ENCODE measurements at regions not wholly inside any gene's neighbourhood (a gene's known extent, or its start where the extent isn't known, plus 50 kb on each side); places are given as distances from the start of the nearest gene placed in this dataset.

DNA sequence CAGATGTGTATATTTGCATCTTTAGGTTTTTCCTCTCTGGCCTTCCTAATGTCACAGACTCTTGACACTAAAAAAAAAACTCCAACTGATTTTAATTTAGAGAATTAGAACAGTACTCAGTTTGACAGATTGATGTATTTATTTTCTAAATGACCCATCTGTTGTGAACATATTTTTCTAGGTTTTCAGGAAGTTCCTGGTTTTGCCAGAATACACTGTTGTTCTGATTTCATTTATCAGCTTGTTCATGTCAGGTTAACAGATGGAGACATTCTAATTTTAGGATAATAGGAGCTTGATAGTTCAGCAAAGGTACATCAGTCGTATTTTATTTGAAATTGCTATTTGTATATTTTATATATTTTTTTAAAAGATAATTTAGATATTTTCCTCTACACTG lies 133.4 kb downstream of the TANC2 start:
- Histone ChIP-seq H3K4me3 (ENCODE audit: low read length in 2 of 2) (no peak overlapping the region), H3K27me3 (ENCODE audit: control insufficient read depth in 1 of 2, insufficient read depth in 2 of 2, low read length in 2 of 2) (no peaks in the 10 kb centered on the region), H3K9ac (ENCODE audit: low read length in 2 of 2) (no peak overlapping the region), H3K4me1 (ENCODE audit: control insufficient read depth, insufficient read depth, low read length) (no peaks in the 10 kb centered on the region), H3K36me3 (ENCODE audit: control insufficient read depth in 2 of 2, insufficient read depth in 2 of 2, low read length in 2 of 2) (no peaks in the 10 kb centered on the region), H3K27ac (ENCODE audit: low read length) (no peak overlapping the region), H3K9me3 (ENCODE audit: control insufficient read depth in 2 of 2, low read length in 2 of 2) (no peaks in the 10 kb centered on the region)

DNA sequence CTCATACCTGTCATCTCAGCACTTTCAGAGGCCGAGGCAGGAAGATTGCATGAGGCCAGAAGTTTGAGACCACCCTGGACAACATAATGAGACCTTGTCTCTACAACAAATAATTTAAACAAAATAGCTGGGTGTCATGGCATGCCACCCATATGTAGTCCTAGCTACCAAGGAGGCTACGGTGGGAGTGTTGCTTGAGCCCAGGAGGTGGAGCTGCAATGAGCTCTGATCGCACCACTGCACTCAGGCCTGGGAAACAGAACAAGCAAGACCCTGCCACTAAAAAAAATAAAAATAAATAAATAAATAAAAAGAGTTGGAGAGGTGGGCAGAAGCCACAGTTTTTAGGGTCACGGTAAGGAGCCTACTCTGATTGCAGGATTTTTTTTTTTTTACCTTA lies 136.0 kb downstream of the TANC2 start:
- Histone ChIP-seq H3K9ac (ENCODE audit: low read length in 2 of 2) (no peak overlapping the region), H3K27ac (ENCODE audit: low read length) (no peak overlapping the region), H3K27me3 (ENCODE audit: control insufficient read depth in 1 of 2, insufficient read depth in 2 of 2, low read length in 2 of 2) (no peaks in the 10 kb centered on the region), H3K4me3 (ENCODE audit: low read length in 2 of 2) (no peak overlapping the region), H3K9me3 (ENCODE audit: control insufficient read depth in 2 of 2, low read length in 2 of 2) (no peaks in the 10 kb centered on the region), H3K4me1 (ENCODE audit: control insufficient read depth, insufficient read depth, low read length) (no peaks in the 10 kb centered on the region), H3K36me3 (ENCODE audit: control insufficient read depth in 2 of 2, insufficient read depth in 2 of 2, low read length in 2 of 2) (no peaks in the 10 kb centered on the region)

- Histone ChIP-seq H3K4me3 (ENCODE audit: low read length in 2 of 2) (no peak overlapping the region), H3K27me3 (ENCODE audit: control insufficient read depth in 1 of 2, insufficient read depth in 2 of 2, low read length in 2 of 2) (no peaks in the 10 kb centered on the region), H3K9me3 (ENCODE audit: control insufficient read depth in 2 of 2, low read length in 2 of 2) (no peaks in the 10 kb centered on the region), H3K27ac (ENCODE audit: low read length) (no peak overlapping the region), H3K4me1 (ENCODE audit: control insufficient read depth, insufficient read depth, low read length) (no peaks in the 10 kb centered on the region), H3K36me3 (ENCODE audit: control insufficient read depth in 2 of 2, insufficient read depth in 2 of 2, low read length in 2 of 2) (no peaks in the 10 kb centered on the region), H3K9ac (ENCODE audit: low read length in 2 of 2) (no peak overlapping the region)
Measured at GRCh38 chr17:63106050-63106449, 140.0 kb downstream of the TANC2 start.

- no peaks in the 10 kb centered on the region for H3K27me3 ChIP-seq (ENCODE audit: control insufficient read depth in 1 of 2, insufficient read depth in 2 of 2, low read length in 2 of 2)
- H3K4me3 ChIP-seq (ENCODE audit: low read length in 2 of 2): no peak overlapping the region
- no peaks in the 10 kb centered on the region for H3K36me3 ChIP-seq (ENCODE audit: control insufficient read depth in 2 of 2, insufficient read depth in 2 of 2, low read length in 2 of 2)
- H3K9ac ChIP-seq (ENCODE audit: low read length in 2 of 2): no peak overlapping the region
- no peak overlapping the region for H3K27ac ChIP-seq (ENCODE audit: low read length)
- no peaks in the 10 kb centered on the region for H3K4me1 ChIP-seq (ENCODE audit: control insufficient read depth, insufficient read depth, low read length)
- no peaks in the 10 kb centered on the region for H3K9me3 ChIP-seq (ENCODE audit: control insufficient read depth in 2 of 2, low read length in 2 of 2)
Measured at GRCh38 chr17:63109661-63110060, 143.6 kb downstream of the TANC2 start.

GRCh38 chr17:63113167-63113566 lies 147.1 kb downstream of the TANC2 start:
- no peak overlapping the region for H3K27ac ChIP-seq (ENCODE audit: low read length)
- no peaks in the 10 kb centered on the region for H3K36me3 ChIP-seq (ENCODE audit: control insufficient read depth in 2 of 2, insufficient read depth in 2 of 2, low read length in 2 of 2)
- no peaks in the 10 kb centered on the region for H3K9me3 ChIP-seq (ENCODE audit: control insufficient read depth in 2 of 2, low read length in 2 of 2)
- H3K4me3 ChIP-seq (ENCODE audit: low read length in 2 of 2): no peak overlapping the region
- no peaks in the 10 kb centered on the region for H3K4me1 ChIP-seq (ENCODE audit: control insufficient read depth, insufficient read depth, low read length)
- no peaks in the 10 kb centered on the region for H3K27me3 ChIP-seq (ENCODE audit: control insufficient read depth in 1 of 2, insufficient read depth in 2 of 2, low read length in 2 of 2)
- no peak overlapping the region for H3K9ac ChIP-seq (ENCODE audit: low read length in 2 of 2)

DNA sequence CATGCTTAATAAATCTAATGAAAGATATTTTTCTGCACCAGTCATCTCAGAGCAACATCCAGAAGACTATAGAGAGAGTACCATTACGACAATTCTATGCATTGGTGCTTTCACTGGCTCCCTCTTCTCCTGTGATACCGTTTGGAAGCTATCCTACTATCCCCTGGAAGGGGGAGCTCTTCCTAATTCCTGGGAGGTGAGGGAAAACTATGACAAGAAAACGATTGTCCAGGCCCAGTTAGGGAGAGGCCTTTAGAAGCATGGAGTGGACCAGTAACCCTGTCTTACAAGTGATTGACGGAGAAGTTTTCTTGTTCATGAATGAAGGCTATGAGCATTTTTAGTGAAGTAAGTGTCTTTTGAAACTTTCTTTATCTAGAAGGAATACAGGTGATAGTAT lies 150.2 kb downstream of the TANC2 start:
- no peaks in the 10 kb centered on the region for H3K9me3 ChIP-seq (ENCODE audit: control insufficient read depth in 2 of 2, low read length in 2 of 2)

GRCh38 chr17:63116967-63117830 lies 151.2 kb downstream of the TANC2 start:
- no peak overlapping the region for H3K4me3 ChIP-seq (ENCODE audit: low read length in 2 of 2)
- no peaks in the 10 kb centered on the region for H3K9me3 ChIP-seq (ENCODE audit: control insufficient read depth in 2 of 2, low read length in 2 of 2)
- no peaks in the 10 kb centered on the region for H3K27me3 ChIP-seq (ENCODE audit: control insufficient read depth in 1 of 2, insufficient read depth in 2 of 2, low read length in 2 of 2)
- no peaks in the 10 kb centered on the region for H3K4me1 ChIP-seq (ENCODE audit: control insufficient read depth, insufficient read depth, low read length)
- no peak overlapping the region for H3K9ac ChIP-seq (ENCODE audit: low read length in 2 of 2)
- no peak overlapping the region for H3K27ac ChIP-seq (ENCODE audit: low read length)
- no peaks in the 10 kb centered on the region for H3K36me3 ChIP-seq (ENCODE audit: control insufficient read depth in 2 of 2, insufficient read depth in 2 of 2, low read length in 2 of 2)

More for the DNA sequence above, 150.2 kb downstream of the TANC2 start:
- Histone ChIP-seq H3K4me3 (ENCODE audit: low read length in 2 of 2) (no peak overlapping the region), H3K4me1 (ENCODE audit: control insufficient read depth, insufficient read depth, low read length) (no peaks in the 10 kb centered on the region), H3K27ac (ENCODE audit: low read length) (no peak overlapping the region), H3K9ac (ENCODE audit: low read length in 2 of 2) (no peak overlapping the region), H3K36me3 (ENCODE audit: control insufficient read depth in 2 of 2, insufficient read depth in 2 of 2, low read length in 2 of 2) (no peaks in the 10 kb centered on the region), H3K27me3 (ENCODE audit: control insufficient read depth in 1 of 2, insufficient read depth in 2 of 2, low read length in 2 of 2) (no peaks in the 10 kb centered on the region)

GRCh38 chr17:63120406-63120805 lies 154.4 kb downstream of the TANC2 start:
- no peak overlapping the region for H3K9ac ChIP-seq (ENCODE audit: low read length in 2 of 2)
- H3K9me3 ChIP-seq (ENCODE audit: control insufficient read depth in 2 of 2, low read length in 2 of 2): no peaks in the 10 kb centered on the region
- H3K4me1 ChIP-seq (ENCODE audit: control insufficient read depth, insufficient read depth, low read length): no peaks in the 10 kb centered on the region
- no peak overlapping the region for H3K4me3 ChIP-seq (ENCODE audit: low read length in 2 of 2)
- H3K36me3 ChIP-seq (ENCODE audit: control insufficient read depth in 2 of 2, insufficient read depth in 2 of 2, low read length in 2 of 2): no peaks in the 10 kb centered on the region
- H3K27me3 ChIP-seq (ENCODE audit: control insufficient read depth in 1 of 2, insufficient read depth in 2 of 2, low read length in 2 of 2): no peaks in the 10 kb centered on the region
- no peak overlapping the region for H3K27ac ChIP-seq (ENCODE audit: low read length)

- H3K27ac ChIP-seq (ENCODE audit: low read length): no peak overlapping the region
- no peak overlapping the region for H3K9ac ChIP-seq (ENCODE audit: low read length in 2 of 2)
- no peaks in the 10 kb centered on the region for H3K27me3 ChIP-seq (ENCODE audit: control insufficient read depth in 1 of 2, insufficient read depth in 2 of 2, low read length in 2 of 2)
- H3K9me3 ChIP-seq (ENCODE audit: control insufficient read depth in 2 of 2, low read length in 2 of 2): no peaks in the 10 kb centered on the region
- no peaks in the 10 kb centered on the region for H3K36me3 ChIP-seq (ENCODE audit: control insufficient read depth in 2 of 2, insufficient read depth in 2 of 2, low read length in 2 of 2)
- no peaks in the 10 kb centered on the region for H3K4me1 ChIP-seq (ENCODE audit: control insufficient read depth, insufficient read depth, low read length)
- no peak overlapping the region for H3K4me3 ChIP-seq (ENCODE audit: low read length in 2 of 2)
Measured at GRCh38 chr17:63124536-63124935, 158.5 kb downstream of the TANC2 start.

- H3K27ac ChIP-seq (ENCODE audit: low read length): no peak overlapping the region
- no peaks in the 10 kb centered on the region for H3K9me3 ChIP-seq (ENCODE audit: control insufficient read depth in 2 of 2, low read length in 2 of 2)
- no peak overlapping the region for H3K9ac ChIP-seq (ENCODE audit: low read length in 2 of 2)
- H3K4me1 ChIP-seq (ENCODE audit: control insufficient read depth, insufficient read depth, low read length): no peaks in the 10 kb centered on the region
- no peaks in the 10 kb centered on the region for H3K36me3 ChIP-seq (ENCODE audit: control insufficient read depth in 2 of 2, insufficient read depth in 2 of 2, low read length in 2 of 2)
- no peak overlapping the region for H3K4me3 ChIP-seq (ENCODE audit: low read length in 2 of 2)
- no peaks in the 10 kb centered on the region for H3K27me3 ChIP-seq (ENCODE audit: control insufficient read depth in 1 of 2, insufficient read depth in 2 of 2, low read length in 2 of 2)
Measured at GRCh38 chr17:63124958-63125357, 158.9 kb downstream of the TANC2 start.

DNA sequence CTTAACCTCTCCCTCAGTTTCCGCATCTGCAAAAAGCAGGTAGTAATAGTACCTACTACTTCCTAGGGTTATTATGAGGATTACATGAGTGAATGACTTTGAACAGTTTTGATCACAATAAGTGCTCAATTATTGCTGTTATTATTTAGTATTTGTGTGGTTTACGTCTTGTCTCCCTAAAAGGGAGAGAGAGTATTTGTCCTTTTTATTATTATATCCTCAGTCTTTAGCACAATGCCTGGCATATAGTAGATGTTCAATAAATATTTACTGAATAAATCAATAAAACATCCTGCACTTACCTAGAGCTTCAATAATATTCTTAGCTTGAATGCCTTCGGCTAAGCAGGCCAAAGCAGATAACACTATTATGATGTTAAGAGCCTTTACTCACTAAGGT lies 160.0 kb downstream of the TANC2 start:
- no peak overlapping the region for H3K27ac ChIP-seq (ENCODE audit: low read length)
- H3K9me3 ChIP-seq (ENCODE audit: control insufficient read depth in 2 of 2, low read length in 2 of 2): no peaks in the 10 kb centered on the region
- no peak overlapping the region for H3K9ac ChIP-seq (ENCODE audit: low read length in 2 of 2)
- no peaks in the 10 kb centered on the region for H3K4me1 ChIP-seq (ENCODE audit: control insufficient read depth, insufficient read depth, low read length)
- no peak overlapping the region for H3K4me3 ChIP-seq (ENCODE audit: low read length in 2 of 2)
- no peaks in the 10 kb centered on the region for H3K27me3 ChIP-seq (ENCODE audit: control insufficient read depth in 1 of 2, insufficient read depth in 2 of 2, low read length in 2 of 2)
- no peaks in the 10 kb centered on the region for H3K36me3 ChIP-seq (ENCODE audit: control insufficient read depth in 2 of 2, insufficient read depth in 2 of 2, low read length in 2 of 2)
